HAP-1 (cell line): ENCODE measurements at regions not wholly inside any gene's neighbourhood (a gene's known extent, or its start where the extent isn't known, plus 50 kb on each side); places are given as distances from the start of the nearest gene placed in this dataset.

Experiments
- DNase-seq, 2 experiments: peaks; one replicate each; pipeline ENCODE4 v3.0.0-alpha.2; 2016 to 2020; ENCODE audit warnings: low spot score in 2 of 2
- H3K27me3 ChIP-seq: fragments of 250-450 bp; sonication (Bioruptor Pico); 2 replicates; pipeline ENCODE4 v1.5.1; 2020; ENCODE audit warnings: low read depth, mild to moderate bottlenecking, moderate library complexity
- H3K36me3 ChIP-seq: fragments of 250-450 bp; sonication (Bioruptor Pico); replicated peaks from 2 replicates; pipeline ENCODE4 v1.5.1; 2020; ENCODE audit warnings: mild to moderate bottlenecking
- H3K4me1 ChIP-seq: fragments of 250-450 bp; sonication (Bioruptor Pico); 2 replicates; pipeline ENCODE4 v1.5.1; 2020; ENCODE audit warnings: mild to moderate bottlenecking
- H3K4me3 ChIP-seq: fragments of 250-450 bp; sonication (Bioruptor Pico); 2 replicates; pipeline ENCODE4 v1.5.1; 2020; ENCODE audit warnings: mild to moderate bottlenecking, moderate library complexity
- H3K9me3 ChIP-seq: fragments of 250-450 bp; sonication (Bioruptor Pico); 2 replicates; pipeline ENCODE4 v1.5.1; 2020; ENCODE audit warnings: mild to moderate bottlenecking, moderate library complexity
- in situ Hi-C: fragments of 300-500 bp; cut with MboI; formaldehyde crosslinking; loops from 3 replicates; pipeline ENCODE4 v1.14.3; 2020; ENCODE audit warnings: low sequenced_read_pairs, inconsistent platforms, mixed read lengths

GRCh38 chr20:40331807-40332560 lies 357.1 kb downstream of the MAFB start:
- in situ Hi-C loops: loop anchor here (25.0 kb wide), 1 partner anchor 105 kb away; no protein-coding TSS in a partner anchor
- no peaks in the 10 kb centered on the region for H3K9me3 ChIP-seq
- no peaks in the 10 kb centered on the region for H3K4me1 ChIP-seq
- H3K4me3 ChIP-seq: no peak overlapping the region
- H3K27me3 ChIP-seq: no peaks in the 10 kb centered on the region
- H3K36me3 ChIP-seq: no peaks in the 10 kb centered on the region
- no peak for DNase-seq

- in situ Hi-C loops: loop anchor here (25.0 kb wide), 1 partner anchor 106 kb away; no protein-coding TSS in a partner anchor
- no peak overlapping the region for H3K4me3 ChIP-seq
- DNase-seq: no peak
- no peaks in the 10 kb centered on the region for H3K36me3 ChIP-seq
- H3K4me1 ChIP-seq: no peaks in the 10 kb centered on the region
- H3K9me3 ChIP-seq: no peaks in the 10 kb centered on the region
- H3K27me3 ChIP-seq: no peaks in the 10 kb centered on the region
These were observed 357.8 kb downstream of the MAFB start for GRCh38 chr20:40331249-40331648.

- H3K4me3 ChIP-seq: no peak overlapping the region
- no peaks in the 10 kb centered on the region for H3K4me1 ChIP-seq
- H3K9me3 ChIP-seq: no peaks in the 10 kb centered on the region; the same call in 1 of the 2 replicates
- in situ Hi-C loops: loop anchor here (25.0 kb wide), 1 partner anchor 108 kb away; no protein-coding TSS in a partner anchor
- no peak for DNase-seq
- no peaks in the 10 kb centered on the region for H3K27me3 ChIP-seq
- H3K36me3 ChIP-seq: no peaks in the 10 kb centered on the region
These were observed 359.7 kb downstream of the MAFB start for GRCh38 chr20:40329321-40329720.

- in situ Hi-C loops: loop anchor here (25.0 kb wide), 1 partner anchor 111 kb away; no protein-coding TSS in a partner anchor
- DNase-seq: no peak
- H3K4me1 ChIP-seq: no peaks in the 10 kb centered on the region
- H3K4me3 ChIP-seq: no peak overlapping the region
- H3K27me3 ChIP-seq: no peaks in the 10 kb centered on the region
- H3K36me3 ChIP-seq: no peaks in the 10 kb centered on the region
- no peaks in the 10 kb centered on the region; the same call in 1 of the 2 replicates for H3K9me3 ChIP-seq
These were observed 362.3 kb downstream of the MAFB start for GRCh38 chr20:40326784-40327183.

- no peaks in the 10 kb centered on the region for H3K4me1 ChIP-seq
- in situ Hi-C loops: loop anchor here (25.0 kb wide), 1 partner anchor 112 kb away; no protein-coding TSS in a partner anchor
- H3K9me3 ChIP-seq: no peaks in the 10 kb centered on the region; the same call in 1 of the 2 replicates
- no peak overlapping the region for H3K4me3 ChIP-seq
- H3K27me3 ChIP-seq: no peaks in the 10 kb centered on the region
- H3K36me3 ChIP-seq: no peaks in the 10 kb centered on the region
- DNase-seq: no peak
These were observed 363.9 kb downstream of the MAFB start for GRCh38 chr20:40325006-40325568.

- DNase-seq: no peak
- in situ Hi-C loops: no loop called here
- H3K4me1 ChIP-seq: no peaks in the 10 kb centered on the region
- H3K27me3 ChIP-seq: no peaks in the 10 kb centered on the region
- H3K9me3 ChIP-seq: no peaks in the 10 kb centered on the region; the same call in 1 of the 2 replicates
- H3K36me3 ChIP-seq: no peaks in the 10 kb centered on the region
- H3K4me3 ChIP-seq: no peak overlapping the region
These were observed 365.7 kb downstream of the MAFB start for GRCh38 chr20:40323361-40323794.

GRCh38 chr20:40322941-40323340 lies 366.1 kb downstream of the MAFB start:
- Histone ChIP-seq H3K4me1 (no peaks in the 10 kb centered on the region), H3K27me3 (no peaks in the 10 kb centered on the region), H3K4me3 (no peak overlapping the region), H3K9me3 (no peaks in the 10 kb centered on the region; the same call in 1 of the 2 replicates), H3K36me3 (no peaks in the 10 kb centered on the region)
- in situ Hi-C loops: no loop called here
- no peak for DNase-seq

- Histone ChIP-seq H3K9me3 (no peaks in the 10 kb centered on the region; the same call in 1 of the 2 replicates), H3K36me3 (no peaks in the 10 kb centered on the region), H3K4me3 (no peak overlapping the region), H3K27me3 (no peaks in the 10 kb centered on the region), H3K4me1 (no peaks in the 10 kb centered on the region)
- in situ Hi-C loops: no loop called here
- no peak for DNase-seq
These were observed 368.5 kb downstream of the MAFB start for GRCh38 chr20:40320517-40321011.

- Histone ChIP-seq H3K9me3 (no peaks in the 10 kb centered on the region), H3K4me3 (no peak overlapping the region), H3K36me3 (no peaks in the 10 kb centered on the region), H3K27me3 (no peaks in the 10 kb centered on the region), H3K4me1 (no peaks in the 10 kb centered on the region)
- in situ Hi-C loops: no loop called here
- DNase-seq: no peak
These were observed 369.1 kb downstream of the MAFB start for GRCh38 chr20:40319741-40320516.

- Histone ChIP-seq H3K27me3 (no peaks in the 10 kb centered on the region), H3K4me1 (no peaks in the 10 kb centered on the region), H3K36me3 (no peaks in the 10 kb centered on the region), H3K4me3 (no peak overlapping the region), H3K9me3 (no peaks in the 10 kb centered on the region)
- DNase-seq: no peak
- in situ Hi-C loops: no loop called here
These were observed 370.0 kb downstream of the MAFB start for GRCh38 chr20:40319056-40319455.

- Histone ChIP-seq H3K9me3 (no peaks in the 10 kb centered on the region), H3K36me3 (no peaks in the 10 kb centered on the region), H3K4me1 (no peaks in the 10 kb centered on the region), H3K4me3 (no peak overlapping the region), H3K27me3 (no peaks in the 10 kb centered on the region)
- in situ Hi-C loops: no loop called here
- no peak for DNase-seq
These were observed 371.8 kb downstream of the MAFB start for GRCh38 chr20:40317156-40317790.

GRCh38 chr20:40314278-40314677 lies 374.8 kb downstream of the MAFB start:
- no peak for DNase-seq
- no peaks in the 10 kb centered on the region for H3K36me3 ChIP-seq
- H3K4me1 ChIP-seq: no peaks in the 10 kb centered on the region
- no peak overlapping the region for H3K4me3 ChIP-seq
- in situ Hi-C loops: no loop called here
- no peaks in the 10 kb centered on the region for H3K27me3 ChIP-seq
- no peaks in the 10 kb centered on the region for H3K9me3 ChIP-seq

- no peaks in the 10 kb centered on the region for H3K27me3 ChIP-seq
- no peaks in the 10 kb centered on the region for H3K4me1 ChIP-seq
- no peaks in the 10 kb centered on the region for H3K36me3 ChIP-seq
- no peaks in the 10 kb centered on the region for H3K9me3 ChIP-seq
- in situ Hi-C loops: no loop called here
- no peak for DNase-seq
- H3K4me3 ChIP-seq: no peak overlapping the region
These were observed 375.3 kb downstream of the MAFB start for GRCh38 chr20:40313730-40314129.
